ENCODE measurements at regions not wholly inside any gene's neighbourhood (a gene's known extent, or its start where the extent isn't known, plus 50 kb on each side); places are given as distances from the start of the nearest gene placed in this dataset.

DNA sequence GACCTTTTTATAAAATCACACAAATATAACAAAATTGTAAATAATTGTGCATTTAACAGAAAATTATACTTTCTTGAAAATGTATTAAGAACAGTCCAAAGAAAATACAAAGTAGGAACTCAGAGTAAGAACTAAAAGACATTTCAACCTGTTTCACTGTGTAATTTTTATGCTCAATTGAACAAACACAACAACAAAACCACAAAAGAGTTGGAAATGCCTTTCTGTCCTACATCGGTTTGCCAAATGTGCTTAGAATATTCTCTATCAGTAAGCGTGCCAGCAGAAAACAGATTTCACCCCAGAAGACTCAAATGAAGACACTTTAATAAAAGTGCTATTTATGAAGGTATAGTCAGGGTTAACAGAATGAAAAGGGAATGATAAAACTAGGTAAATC is 592.1 kb downstream of the PRELID2 start:
- Histone ChIP-seq H3K9me3 (no peaks in the 10 kb centered on the region), H3K36me3 (ENCODE audit: low read depth) (no peaks in the 10 kb centered on the region), H3K4me1 (ENCODE audit: low read depth) (no peaks in the 10 kb centered on the region), H3K4me3 (no peak overlapping the region)
- DNase-seq (no peak), ATAC-seq (no peak)
- TF ChIP-seq, protein P1, sequence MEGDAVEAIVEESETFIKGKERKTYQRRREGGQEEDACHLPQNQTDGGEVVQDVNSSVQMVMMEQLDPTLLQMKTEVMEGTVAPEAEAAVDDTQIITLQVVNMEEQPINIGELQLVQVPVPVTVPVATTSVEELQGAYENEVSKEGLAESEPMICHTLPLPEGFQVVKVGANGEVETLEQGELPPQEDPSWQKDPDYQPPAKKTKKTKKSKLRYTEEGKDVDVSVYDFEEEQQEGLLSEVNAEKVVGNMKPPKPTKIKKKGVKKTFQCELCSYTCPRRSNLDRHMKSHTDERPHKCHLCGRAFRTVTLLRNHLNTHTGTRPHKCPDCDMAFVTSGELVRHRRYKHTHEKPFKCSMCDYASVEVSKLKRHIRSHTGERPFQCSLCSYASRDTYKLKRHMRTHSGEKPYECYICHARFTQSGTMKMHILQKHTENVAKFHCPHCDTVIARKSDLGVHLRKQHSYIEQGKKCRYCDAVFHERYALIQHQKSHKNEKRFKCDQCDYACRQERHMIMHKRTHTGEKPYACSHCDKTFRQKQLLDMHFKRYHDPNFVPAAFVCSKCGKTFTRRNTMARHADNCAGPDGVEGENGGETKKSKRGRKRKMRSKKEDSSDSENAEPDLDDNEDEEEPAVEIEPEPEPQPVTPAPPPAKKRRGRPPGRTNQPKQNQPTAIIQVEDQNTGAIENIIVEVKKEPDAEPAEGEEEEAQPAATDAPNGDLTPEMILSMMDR (IDR thresholded peaks at IDR 0.05), result no peak
- intact Hi-C loops (cut with DNase I, micrococcal nuclease), result no loop called here

DNA sequence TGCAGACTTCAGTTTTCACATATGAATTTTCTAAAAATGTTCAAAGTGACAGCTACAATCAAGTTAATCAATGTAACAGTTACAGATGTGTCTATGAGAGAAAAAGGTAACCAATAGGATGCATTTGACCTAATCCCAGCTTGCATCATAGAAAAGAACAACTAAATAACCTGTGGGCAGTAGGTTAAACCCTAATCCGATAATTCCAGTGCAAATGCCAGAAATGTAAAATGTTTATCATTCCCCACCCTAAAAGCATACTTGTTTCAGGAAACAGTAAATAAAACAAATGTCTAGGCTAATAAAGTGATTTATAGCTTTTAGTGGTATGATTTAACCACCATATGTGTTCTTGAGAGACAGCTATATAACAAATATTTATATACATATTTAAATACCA is 592.6 kb downstream of the PRELID2 start:
- intact Hi-C loops (cut with DNase I, micrococcal nuclease), result no loop called here
- ATAC-seq, result no peak

DNA sequence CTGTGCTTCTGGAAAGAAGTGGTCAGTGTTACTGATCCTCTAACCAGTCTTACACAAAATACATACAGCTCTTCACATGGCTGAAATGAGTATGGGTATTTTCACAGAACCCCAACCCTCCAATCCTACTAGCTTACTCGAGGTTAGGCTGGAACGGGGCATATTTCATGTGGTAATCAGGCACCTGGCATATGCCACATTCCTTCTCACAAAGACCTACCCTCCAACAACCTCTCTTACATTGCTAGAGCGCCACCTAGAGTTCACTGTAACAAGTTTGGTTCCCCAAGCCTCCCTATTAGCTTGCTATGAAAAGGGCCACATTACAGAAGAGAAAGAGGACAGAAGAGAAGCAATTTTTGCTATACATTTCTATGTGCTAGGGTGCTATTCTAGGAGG is 597.3 kb downstream of the PRELID2 start:
- H3K9me3 ChIP-seq, result no peaks in the 10 kb centered on the region
- TF ChIP-seq, protein P1 (IDR thresholded peaks at IDR 0.05), result peak; percentile 17
- H3K36me3 ChIP-seq (ENCODE audit: low read depth), result no peaks in the 10 kb centered on the region
- no peaks in the 10 kb centered on the region for H3K4me1 ChIP-seq (ENCODE audit: low read depth)
- no peak overlapping the region for H3K4me3 ChIP-seq
- DNase-seq, result peak in 1 of 3 donors; percentile 62
- peak; percentile 63 for ATAC-seq
- intact Hi-C loops (cut with DNase I, micrococcal nuclease), result loop anchor here in 1 of 2 donors (5.0 kb wide), 1 partner anchor 1036 kb away; no protein-coding TSS in a partner anchor

More for the DNA sequence above, 592.6 kb downstream of the PRELID2 start:
- Histone ChIP-seq H3K36me3 (ENCODE audit: low read depth) (no peaks in the 10 kb centered on the region), H3K4me3 (no peak overlapping the region), H3K9me3 (no peaks in the 10 kb centered on the region), H3K4me1 (ENCODE audit: low read depth) (no peaks in the 10 kb centered on the region)
- DNase-seq, result no peak
- TF ChIP-seq, protein P1 (IDR thresholded peaks at IDR 0.05), result no peak

DNA sequence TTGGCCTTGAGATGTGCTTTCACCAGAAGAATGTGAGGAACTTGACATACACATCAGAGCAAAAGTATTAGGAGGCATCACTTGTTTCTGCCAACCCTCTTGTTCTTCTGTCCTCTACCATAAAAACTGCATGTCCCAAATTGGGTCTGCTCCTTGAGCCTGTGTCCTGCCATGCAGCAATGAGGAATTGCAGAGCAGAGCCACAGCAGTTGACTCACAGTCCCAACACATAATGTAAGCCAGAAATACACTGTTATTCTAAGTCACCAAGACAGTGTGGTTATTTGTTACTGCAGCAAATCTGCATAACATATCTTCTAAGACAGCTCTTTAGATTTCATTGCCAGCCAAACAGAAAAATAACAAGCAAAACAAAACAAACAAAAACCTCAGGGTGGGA is 598.2 kb downstream of the PRELID2 start:
- Histone ChIP-seq H3K9me3 (no peaks in the 10 kb centered on the region), H3K4me1 (ENCODE audit: low read depth) (no peaks in the 10 kb centered on the region), H3K36me3 (ENCODE audit: low read depth) (no peaks in the 10 kb centered on the region), H3K4me3 (no peak overlapping the region)
- intact Hi-C loops (cut with DNase I, micrococcal nuclease), result loop anchor here in 1 of 2 donors (5.0 kb wide), 1 partner anchor 1035 kb away; no protein-coding TSS in a partner anchor
- DNase-seq (no peak), ATAC-seq (no peak)
- TF ChIP-seq, protein P1 (IDR thresholded peaks at IDR 0.05), result no peak

DNA sequence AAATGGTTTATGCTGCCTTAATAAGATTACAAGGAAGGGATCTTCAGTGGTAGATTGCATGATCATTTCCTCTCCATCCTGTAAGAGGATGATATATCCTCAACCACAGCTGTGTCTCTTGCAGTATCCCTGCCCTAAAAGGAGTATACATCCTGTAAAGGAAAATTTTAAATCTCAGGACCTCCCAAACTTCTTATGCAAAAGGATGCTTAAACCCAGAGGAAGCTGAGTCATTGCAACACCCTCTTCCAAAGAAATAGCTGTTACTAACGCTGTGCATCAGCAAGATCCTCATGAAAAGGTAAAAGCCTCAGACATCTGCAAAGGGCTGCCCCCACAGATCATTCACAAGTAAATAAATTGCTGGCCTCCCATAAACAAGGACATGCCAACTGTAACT is 599.0 kb downstream of the PRELID2 start:
- Histone ChIP-seq H3K4me1 (ENCODE audit: low read depth) (no peaks in the 10 kb centered on the region), H3K4me3 (no peak overlapping the region), H3K36me3 (ENCODE audit: low read depth) (no peaks in the 10 kb centered on the region), H3K9me3 (no peaks in the 10 kb centered on the region)
- intact Hi-C loops (cut with DNase I, micrococcal nuclease), result loop anchor here in 1 of 2 donors (5.0 kb wide), 1 partner anchor 1034 kb away; no protein-coding TSS in a partner anchor
- ATAC-seq (no peak), DNase-seq (no peak)
- TF ChIP-seq, protein P1 (IDR thresholded peaks at IDR 0.05), result no peak

DNA sequence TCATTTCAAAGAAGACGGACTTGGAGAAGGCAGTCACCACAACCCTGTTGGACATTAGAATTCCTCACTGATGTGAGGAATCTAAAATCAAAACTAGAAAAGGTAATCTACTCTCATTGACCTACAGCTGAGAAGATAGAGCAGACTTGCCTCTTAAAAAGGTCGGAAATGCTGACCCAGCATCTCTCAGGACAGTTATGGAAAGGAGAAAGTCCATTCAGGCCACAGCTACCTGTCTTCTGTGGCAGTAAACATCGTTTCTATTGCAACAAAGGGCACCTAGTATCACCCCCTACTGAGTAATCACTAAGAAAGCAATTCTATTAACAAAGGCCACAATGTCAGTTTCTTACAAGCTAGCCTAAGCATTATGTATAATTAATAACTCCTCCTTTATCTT is 601.7 kb downstream of the PRELID2 start:
- no peak for DNase-seq
- TF ChIP-seq, protein P1 (IDR thresholded peaks at IDR 0.05), result no peak
- intact Hi-C loops (cut with DNase I, micrococcal nuclease), result no loop called here
- no peak for ATAC-seq
- H3K36me3 ChIP-seq (ENCODE audit: low read depth), result no peaks in the 10 kb centered on the region
- no peak overlapping the region for H3K4me3 ChIP-seq
- no peaks in the 10 kb centered on the region for H3K4me1 ChIP-seq (ENCODE audit: low read depth)
- H3K9me3 ChIP-seq, result no peaks in the 10 kb centered on the region
